ENCODE measurements at regions not wholly inside any gene's neighbourhood (a gene's known extent, or its start where the extent isn't known, plus 50 kb on each side); places are given as distances from the start of the nearest gene placed in this dataset.

GRCh38 chr1:218760601-218761570, 412.8 kb upstream of the LYPLAL1 start:
- DNase-seq, result no peak
- no peak overlapping the region for H3K4me3 ChIP-seq
- no peaks in the 10 kb centered on the region for H3K27me3 ChIP-seq
- 85 to 86% methylated on average over 3 of the region's 3 CpGs for WGBS, 2 donors
- H3K27ac ChIP-seq, result no peak overlapping the region
- H3K9me3 ChIP-seq, result no peaks in the 10 kb centered on the region
- no peaks in the 10 kb centered on the region for H3K36me3 ChIP-seq
- intact Hi-C loops (cut with DNase I), result no loop called here
- H3K4me1 ChIP-seq, result no peaks in the 10 kb centered on the region
- TF ChIP-seq CTCF (IDR thresholded peaks at IDR 0.05) (no peak), POLR2A (IDR thresholded peaks at IDR 0.05) (no peak)

- intact Hi-C loops (cut with DNase I), result no loop called here
- no peak overlapping the region for H3K4me3 ChIP-seq
- 83 to 87% methylated on average over 2 of the region's 2 CpGs for WGBS, 2 donors
Observed at GRCh38 chr1:218763538-218763937, 410.1 kb upstream of the LYPLAL1 start.

GRCh38 chr1:218765753-218766152, 407.9 kb upstream of the LYPLAL1 start:
- Histone ChIP-seq H3K4me3 (no peak overlapping the region), H3K27me3 (no peaks in the 10 kb centered on the region), H3K9me3 (no peaks in the 10 kb centered on the region), H3K27ac (no peak overlapping the region), H3K36me3 (no peaks in the 10 kb centered on the region), H3K4me1 (no peaks in the 10 kb centered on the region)
- intact Hi-C loops (cut with DNase I), result no loop called here
- TF ChIP-seq CTCF (IDR thresholded peaks at IDR 0.05) (no peak), POLR2A (IDR thresholded peaks at IDR 0.05) (no peak)
- 58 to 67% methylated on average over 5 of the region's 5 CpGs for WGBS, 2 donors
- DNase-seq, result no peak

More at GRCh38 chr1:218763538-218763937, 410.1 kb upstream of the LYPLAL1 start:
- TF ChIP-seq CTCF (IDR thresholded peaks at IDR 0.05) (no peak), POLR2A (IDR thresholded peaks at IDR 0.05) (no peak)
- no peaks in the 10 kb centered on the region for H3K9me3 ChIP-seq
- H3K4me1 ChIP-seq, result no peaks in the 10 kb centered on the region
- H3K27ac ChIP-seq, result no peak overlapping the region
- H3K27me3 ChIP-seq, result no peaks in the 10 kb centered on the region
- DNase-seq, result no peak
- H3K36me3 ChIP-seq, result no peaks in the 10 kb centered on the region

GRCh38 chr1:218771931-218772330, 401.7 kb upstream of the LYPLAL1 start:
- 85 to 91% methylated on average over 3 of the region's 3 CpGs for WGBS, 2 donors

More at GRCh38 chr1:218771931-218772330, 401.7 kb upstream of the LYPLAL1 start:
- Histone ChIP-seq H3K9me3 (no peaks in the 10 kb centered on the region), H3K4me1 (no peaks in the 10 kb centered on the region), H3K36me3 (no peaks in the 10 kb centered on the region), H3K27me3 (no peaks in the 10 kb centered on the region), H3K4me3 (no peak overlapping the region), H3K27ac (no peak overlapping the region)
- intact Hi-C loops (cut with DNase I), result no loop called here
- DNase-seq, result no peak
- TF ChIP-seq CTCF (IDR thresholded peaks at IDR 0.05), result no peak
- TF ChIP-seq POLR2A (IDR thresholded peaks at IDR 0.05), result no peak

All from esophagus squamous epithelium (tissue), 5 donors.